VCaP (cell line): ENCODE measurements at regions not wholly inside any gene's neighbourhood (a gene's known extent, or its start where the extent isn't known, plus 50 kb on each side); places are given as distances from the start of the nearest gene placed in this dataset.

Experiments
- H3K27ac ChIP-seq: fragments of 450-650 bp; 2 replicates; pipeline ENCODE4 v1.5.1; 2017
- TF ChIP-seq, protein P1 (sequence below): fragments of 450-650 bp; conservative IDR thresholded peaks from 2 replicates; pipeline ENCODE4 v1.5.1; 2017; ENCODE audit warnings: mild to moderate bottlenecking, moderate library complexity

DNA sequence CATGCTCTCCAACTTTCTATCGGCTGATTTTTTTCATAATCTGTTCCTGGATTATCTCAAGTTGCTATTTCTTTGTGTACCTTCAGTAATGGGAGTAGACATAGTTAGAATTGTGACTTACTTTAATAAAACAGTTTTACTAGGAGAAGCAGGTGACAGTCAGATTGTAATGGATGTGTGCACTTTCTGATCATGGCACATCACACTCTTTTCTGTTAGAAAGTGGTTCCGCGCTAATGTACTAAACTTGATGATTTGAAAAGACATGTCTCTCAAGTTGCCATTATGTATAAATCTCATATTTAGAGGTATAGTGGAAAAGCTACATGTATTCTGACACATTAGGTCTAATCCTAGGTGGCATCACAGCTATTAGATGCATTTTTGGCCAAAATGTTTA is 121.3 kb upstream of the CDH8 start:
- H3K27ac ChIP-seq: no peak overlapping the region
- TF ChIP-seq, protein P1, sequence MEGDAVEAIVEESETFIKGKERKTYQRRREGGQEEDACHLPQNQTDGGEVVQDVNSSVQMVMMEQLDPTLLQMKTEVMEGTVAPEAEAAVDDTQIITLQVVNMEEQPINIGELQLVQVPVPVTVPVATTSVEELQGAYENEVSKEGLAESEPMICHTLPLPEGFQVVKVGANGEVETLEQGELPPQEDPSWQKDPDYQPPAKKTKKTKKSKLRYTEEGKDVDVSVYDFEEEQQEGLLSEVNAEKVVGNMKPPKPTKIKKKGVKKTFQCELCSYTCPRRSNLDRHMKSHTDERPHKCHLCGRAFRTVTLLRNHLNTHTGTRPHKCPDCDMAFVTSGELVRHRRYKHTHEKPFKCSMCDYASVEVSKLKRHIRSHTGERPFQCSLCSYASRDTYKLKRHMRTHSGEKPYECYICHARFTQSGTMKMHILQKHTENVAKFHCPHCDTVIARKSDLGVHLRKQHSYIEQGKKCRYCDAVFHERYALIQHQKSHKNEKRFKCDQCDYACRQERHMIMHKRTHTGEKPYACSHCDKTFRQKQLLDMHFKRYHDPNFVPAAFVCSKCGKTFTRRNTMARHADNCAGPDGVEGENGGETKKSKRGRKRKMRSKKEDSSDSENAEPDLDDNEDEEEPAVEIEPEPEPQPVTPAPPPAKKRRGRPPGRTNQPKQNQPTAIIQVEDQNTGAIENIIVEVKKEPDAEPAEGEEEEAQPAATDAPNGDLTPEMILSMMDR: no peak

DNA sequence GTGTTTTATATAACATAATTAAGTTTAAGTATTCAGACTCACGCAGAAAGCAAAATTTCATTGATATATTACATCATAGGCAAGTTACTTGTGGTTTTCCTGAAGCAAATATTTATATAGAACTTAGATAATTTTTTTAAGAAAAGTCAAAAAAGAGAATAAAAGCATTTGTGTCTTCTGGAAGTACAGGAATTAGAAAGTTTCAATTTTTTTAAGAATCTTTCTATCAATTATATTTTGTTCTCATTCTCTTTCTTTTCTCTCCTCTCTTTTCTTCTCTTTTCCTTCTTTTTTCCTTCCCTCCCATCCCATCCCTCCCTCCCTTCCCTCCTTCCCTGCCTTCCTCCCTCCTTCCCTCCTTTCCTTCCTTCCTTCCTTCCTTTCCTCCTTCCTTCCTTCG is 120.7 kb upstream of the CDH8 start:
- TF ChIP-seq, protein P1: no peak
- no peak overlapping the region for H3K27ac ChIP-seq

DNA sequence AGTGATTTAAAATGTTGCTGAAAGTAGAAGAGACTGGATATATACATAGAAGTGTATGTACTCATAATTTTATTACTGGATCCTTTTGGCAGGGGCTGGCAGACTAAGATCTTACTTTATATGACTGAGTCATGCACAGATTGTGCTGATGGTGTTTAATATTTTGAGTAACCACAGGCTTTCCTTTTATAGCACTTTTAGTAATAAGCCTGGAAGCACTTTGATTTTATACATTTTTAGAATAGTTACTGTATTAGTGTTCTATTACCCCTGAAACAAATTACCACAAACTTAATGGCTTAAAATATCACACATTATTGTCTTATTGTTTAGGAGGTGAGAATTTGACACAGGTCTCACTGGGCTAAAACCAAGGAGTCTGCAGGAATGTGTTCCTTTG is 113.4 kb upstream of the CDH8 start:
- TF ChIP-seq, protein P1: no peak
- H3K27ac ChIP-seq: no peak overlapping the region

GRCh38 chr16:62137996-62138395 is 101.8 kb upstream of the CDH8 start:
- TF ChIP-seq, protein P1: no peak
- no peak overlapping the region for H3K27ac ChIP-seq

DNA sequence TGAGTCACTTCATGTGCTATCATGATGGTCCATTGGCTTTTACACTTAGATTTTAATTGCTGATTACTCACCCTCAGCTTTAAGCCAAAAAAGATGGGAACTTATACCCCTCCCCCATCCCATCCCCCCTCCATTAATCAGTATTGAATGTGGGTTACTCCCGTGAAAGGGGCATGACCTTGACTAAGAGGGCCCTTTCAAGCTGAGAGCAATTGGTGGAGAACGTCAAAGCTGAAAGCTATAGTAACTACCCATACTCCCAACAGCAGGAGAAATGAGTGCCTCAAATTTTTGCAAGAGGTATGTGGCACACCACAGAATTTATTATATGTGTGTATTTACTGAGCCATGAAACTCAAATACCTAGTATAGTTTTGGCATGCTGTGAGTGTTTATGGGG is 99.7 kb upstream of the CDH8 start:
- TF ChIP-seq, protein P1: no peak
- no peak overlapping the region for H3K27ac ChIP-seq

DNA sequence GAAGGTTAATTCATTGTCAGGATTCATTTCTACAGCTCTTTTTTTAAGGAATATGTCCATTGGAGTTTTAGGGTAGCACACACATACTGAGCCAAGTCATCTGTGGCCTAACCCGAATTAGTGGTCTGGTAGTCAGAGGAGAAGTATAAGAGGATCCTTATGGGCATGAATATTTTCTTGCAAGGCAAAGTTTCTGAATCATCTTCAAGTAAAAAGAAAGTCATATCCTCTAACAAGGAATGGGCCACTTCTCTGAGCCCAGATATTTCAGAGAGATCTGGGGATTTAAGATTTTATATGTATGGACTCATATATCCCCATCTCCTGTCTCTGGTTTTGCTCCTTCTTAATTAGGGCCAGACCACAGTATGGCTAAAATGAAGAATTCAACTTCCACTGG is 99.2 kb upstream of the CDH8 start:
- TF ChIP-seq, protein P1: no peak
- no peak overlapping the region for H3K27ac ChIP-seq

DNA sequence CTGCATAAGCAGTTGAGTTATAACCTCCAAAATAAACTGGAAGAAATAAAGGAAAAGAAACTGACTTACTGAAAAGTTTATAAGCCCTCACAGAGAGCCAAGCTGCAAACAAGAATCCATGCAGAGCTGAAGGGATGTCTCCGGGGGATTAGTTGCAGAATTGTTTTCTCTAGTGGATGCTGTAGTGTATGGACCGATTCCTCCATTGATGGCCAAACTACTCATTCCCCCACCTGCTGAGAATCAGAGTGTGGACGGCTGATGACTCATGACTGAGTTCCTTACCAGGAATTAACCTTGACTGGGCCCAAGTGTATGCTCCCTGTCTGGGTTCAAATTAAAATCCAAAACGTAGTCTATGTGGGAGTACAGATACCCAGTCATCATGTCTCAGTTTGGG is 93.9 kb upstream of the CDH8 start:
- H3K27ac ChIP-seq: no peak overlapping the region
- TF ChIP-seq, protein P1: no peak

GRCh38 chr16:62105244-62105643 is 69.0 kb upstream of the CDH8 start:
- H3K27ac ChIP-seq: no peak overlapping the region
- TF ChIP-seq, protein P1: no peak
